ENCODE measurements at regions not wholly inside any gene's neighbourhood (a gene's known extent, or its start where the extent isn't known, plus 50 kb on each side); places are given as distances from the start of the nearest gene placed in this dataset.

GRCh38 chr18:33831424-33831823 is 253.4 kb downstream of the ASXL3 start (continued):
- TF ChIP-seq ZNF462 (CRISPR knock-in tag; IDR thresholded peaks at IDR 0.05) = no peak
- no peak for TF ChIP-seq EZH2phosphoT487 (IDR thresholded peaks at IDR 0.05; ENCODE audit: unreplicated experiment)
- no peak for TF ChIP-seq CREB1 (CRISPR knock-in tag; IDR thresholded peaks at IDR 0.05; ENCODE audit: low read depth)
- TF ChIP-seq EZH2 (IDR thresholded peaks at IDR 0.05; ENCODE audit: low read depth, unreplicated experiment) = no peak

- DNase-seq (ENCODE audit: low spot score) = no peak
- peaks cover 5% of the 10 kb centered on the region; the same call in 1 of the 3 replicates for H3K4me1 Mint-ChIP-seq
- ATAC-seq = no peak
- H3K27ac Mint-ChIP-seq = no peak overlapping the region
- peaks cover 2% of the 10 kb centered on the region for H3K27me3 Mint-ChIP-seq (ENCODE audit: insufficient read depth, low read depth, poor library complexity)
- Histone ChIP-seq H3K4me1 (ENCODE audit: insufficient read depth) (no peaks in the 10 kb centered on the region), H3K79me2 (replicated peaks; ENCODE audit: insufficient read depth) (no peaks in the 10 kb centered on the region), H3K4me2 (no peak overlapping the region), H3F3A (replicated peaks; ENCODE audit: low read depth) (no peaks in the 10 kb centered on the region), H2AFZ (no peak overlapping the region), H4K20me1 (replicated peaks; ENCODE audit: insufficient read depth) (no peaks in the 10 kb centered on the region), H3K27ac (ENCODE audit: low read depth) (no peak overlapping the region), H3K4me3 (no peak overlapping the region), H3K9me2 (ENCODE audit: insufficient read depth) (no peaks in the 10 kb centered on the region), H3K27me3 (ENCODE audit: insufficient read depth) (no peaks in the 10 kb centered on the region), H3K36me3 (ENCODE audit: insufficient read depth) (no peaks in the 10 kb centered on the region)
- no peak overlapping the region for H3K4me3 Mint-ChIP-seq
- peaks cover 4% of the 10 kb centered on the region; the same call in 1 of the 3 replicates for H3K36me3 Mint-ChIP-seq (ENCODE audit: low read depth)
- TF ChIP-seq STAT1 (IDR thresholded peaks at IDR 0.05; ENCODE audit: unreplicated experiment) (no peak), EZH2 (IDR thresholded peaks at IDR 0.05; ENCODE audit: low read depth, unreplicated experiment) (no peak)
- H3K9me3 Mint-ChIP-seq = peaks cover 10% of the 10 kb centered on the region
Observed at GRCh38 chr18:33830213-33830612, 252.2 kb downstream of the ASXL3 start.

Measured in GM23338 (cell line).